H1 (cell line): ENCODE measurements at regions not wholly inside any gene's neighbourhood (a gene's known extent, or its start where the extent isn't known, plus 50 kb on each side); places are given as distances from the start of the nearest gene placed in this dataset.
A peak's percentile ranks its signal among the peaks of the same experiment; 100 is the strongest.

ENCODE experiments used
- CTCF ChIA-PET: fragments of 300-600 bp; sonication (Branson Sonifier 250); formaldehyde crosslinking; loops from one replicate; lab custom pipeline; 2021; ENCODE audit not compliant: partially characterized antibody; lab: Charles Lee
- POLR2A ChIA-PET: fragments of 300-600 bp; sonication (Branson Sonifier 250); formaldehyde crosslinking; loops from one replicate; lab custom pipeline; 2021; ENCODE audit warnings: inconsistent platforms; ENCODE audit not compliant: partially characterized antibody; lab: Charles Lee
- DNase-seq, 2 experiments: peaks; one replicate each; pipeline versions ENCODE4 v3.0.0 to v3.0.0-alpha.2; 2010 to 2022; ENCODE audit warnings: low spot score in 2 of 2, low read depth in 1 of 2, mixed read lengths in 1 of 2
- FAIRE-seq: peaks from 2 replicates; lab custom pipeline; 2011; peaks lifted over from hg19 to GRCh38; lab: Jason Lieb, UNC
- H2AFZ ChIP-seq: 2 replicates; pipeline ENCODE4 v1.8.1; 2012; ENCODE audit warnings: low read length, inconsistent platforms
- H2AK5ac ChIP-seq: 2 replicates; pipeline ENCODE4 v1.6.1; 2013; ENCODE audit warnings: low read depth, low read length
- H2BK120ac ChIP-seq: replicated peaks from 2 replicates; pipeline ENCODE3; 2013; ENCODE audit warnings: low read depth, low read length, inconsistent platforms
- H2BK12ac ChIP-seq: 2 replicates; pipeline ENCODE4 v1.6.1; 2013; ENCODE audit warnings: low read depth, low read length
- H2BK15ac ChIP-seq: 2 replicates; pipeline ENCODE4 v1.6.1; 2013; ENCODE audit warnings: low read length
- H2BK20ac ChIP-seq: 2 replicates; pipeline ENCODE4 v1.6.1; 2013; ENCODE audit warnings: low read length
- H2BK5ac ChIP-seq: 2 replicates; pipeline ENCODE4 v1.6.1; 2013; ENCODE audit warnings: low read depth, low read length
- H3K14ac ChIP-seq: 2 replicates; pipeline ENCODE4 v1.6.1; 2013; ENCODE audit warnings: inconsistent platforms; ENCODE audit not compliant: insufficient read length
- H3K18ac ChIP-seq: 2 replicates; pipeline ENCODE4 v1.6.1; 2013; ENCODE audit warnings: low read length; ENCODE audit errors: extremely low read depth
- H3K23ac ChIP-seq: 2 replicates; pipeline ENCODE4 v1.6.1; 2013; ENCODE audit warnings: inconsistent platforms; ENCODE audit not compliant: insufficient read length
- H3K23me2 ChIP-seq: 2 replicates; pipeline ENCODE4 v1.6.1; 2013; ENCODE audit warnings: low read depth, low read length
- H3K27ac ChIP-seq: 2 replicates; pipeline ENCODE4 v1.6.1; 2011; ENCODE audit warnings: low read depth, low read length, inconsistent platforms
- H3K27me3 ChIP-seq, 4 experiments: replicated peaks in 1 of 4; 1 replicate in 1 of 4; 2 replicates in 3 of 4; pipeline versions ENCODE4 v1.6.1 to v1.8.1; 2011 to 2013; ENCODE audit warnings: low read length in 3 of 4, mild to moderate bottlenecking in 3 of 4, inconsistent platforms in 2 of 4, mixed read lengths in 2 of 4, moderate library complexity in 1 of 4; ENCODE audit not compliant: control insufficient read depth in 3 of 4, insufficient read depth in 3 of 4; ENCODE audit errors: extremely low read depth in 1 of 4
- H3K36me3 ChIP-seq, 4 experiments: 2 replicates each; pipeline versions ENCODE4 v1.6.1 to v1.8.1; 2011 to 2013; ENCODE audit warnings: mild to moderate bottlenecking in 4 of 4, low read length in 3 of 4, moderate library complexity in 2 of 4, control low read depth in 1 of 4, inconsistent platforms in 1 of 4; ENCODE audit not compliant: insufficient read depth in 4 of 4, control insufficient read depth in 2 of 4
- H3K4ac ChIP-seq: replicated peaks from 2 replicates; pipeline ENCODE3; 2013; ENCODE audit warnings: low read length, low read depth, mixed read lengths, inconsistent platforms; ENCODE audit not compliant: insufficient read length
- H3K4me1 ChIP-seq, 4 experiments: replicated peaks in 1 of 4; 1 replicate in 1 of 4; 2 replicates in 3 of 4; pipeline versions ENCODE4 v1.6.1 to v1.8.1; 2011 to 2013; ENCODE audit warnings: low read length in 3 of 4, inconsistent platforms in 2 of 4, mixed read lengths in 1 of 4; ENCODE audit not compliant: insufficient read depth in 4 of 4, control insufficient read depth in 3 of 4
- H3K4me2 ChIP-seq, 2 experiments: 2 replicates each; pipeline versions ENCODE4 v1.6.1 to v1.8.1; 2011 to 2013; ENCODE audit warnings: low read depth in 2 of 2, low read length in 2 of 2, control low read depth in 1 of 2, inconsistent platforms in 1 of 2, mild to moderate bottlenecking in 1 of 2; ENCODE audit not compliant: insufficient read depth in 1 of 2
- H3K4me3 ChIP-seq, 4 experiments: fragments of 200-600, 300-600 bp in 1 of 4; sonication (generic), shearing (Covaris generic), sonication (Bioruptor Twin) in 1 of 4; 2 replicates each; pipeline versions ENCODE4 v1.5.1 to v1.8.1; 2011 to 2016; ENCODE audit warnings: low read length in 4 of 4, low read depth in 3 of 4, control low read depth in 2 of 4, inconsistent platforms in 2 of 4, mild to moderate bottlenecking in 2 of 4, mixed read lengths in 1 of 4, moderate library complexity in 1 of 4; ENCODE audit not compliant: insufficient read depth in 2 of 4; ENCODE audit errors: extremely low read depth in 1 of 4
- H3K56ac ChIP-seq: replicated peaks from 2 replicates; pipeline ENCODE3; 2013; ENCODE audit warnings: low read depth, mild to moderate bottlenecking, mixed read lengths, low read length, inconsistent platforms; ENCODE audit not compliant: insufficient read length
- H3K79me1 ChIP-seq: 2 replicates; pipeline ENCODE4 v1.6.1; 2013; ENCODE audit warnings: low read depth, low read length, control low read depth
- H3K79me2 ChIP-seq, 2 experiments: 2 replicates each; pipeline versions ENCODE4 v1.6.1 to v1.8.1; 2012 to 2013; ENCODE audit warnings: low read length in 2 of 2, mild to moderate bottlenecking in 2 of 2, inconsistent platforms in 1 of 2; ENCODE audit not compliant: insufficient read depth in 2 of 2, control insufficient read depth in 1 of 2
- H3K9ac ChIP-seq, 4 experiments: replicated peaks in 1 of 4; 1 replicate in 1 of 4; 2 replicates in 3 of 4; pipeline versions ENCODE4 v1.6.1 to v1.8.1; 2011 to 2013; ENCODE audit warnings: low read depth in 3 of 4, low read length in 3 of 4, control low read depth in 2 of 4, mild to moderate bottlenecking in 2 of 4, moderate library complexity in 2 of 4, inconsistent platforms in 1 of 4; ENCODE audit errors: extremely low read depth in 1 of 4
- H3K9me3 ChIP-seq, 2 experiments: 2 replicates each; pipeline versions ENCODE4 v1.6.1 to v1.8.1; 2012 to 2013; ENCODE audit warnings: mild to moderate bottlenecking in 2 of 2, moderate library complexity in 2 of 2, control low read depth in 1 of 2, inconsistent platforms in 1 of 2, low read depth in 1 of 2, low read length in 1 of 2, mixed read lengths in 1 of 2; ENCODE audit not compliant: insufficient read depth in 2 of 2
- H4K20me1 ChIP-seq, 2 experiments: replicated peaks in 1 of 2; 2 replicates each; pipeline versions ENCODE3 to v1.8.1; 2011 to 2013; ENCODE audit warnings: inconsistent platforms in 2 of 2, low read length in 2 of 2, mild to moderate bottlenecking in 1 of 2; ENCODE audit not compliant: insufficient read depth in 2 of 2, control insufficient read depth in 1 of 2
- H4K5ac ChIP-seq: 2 replicates; pipeline ENCODE4 v1.6.1; 2013; ENCODE audit warnings: low read length, low read depth, mixed read lengths, inconsistent platforms; ENCODE audit not compliant: insufficient read length
- H4K8ac ChIP-seq: 2 replicates; pipeline ENCODE4 v1.8.0; 2013; ENCODE audit warnings: mild to moderate bottlenecking, moderate library complexity, low read length, inconsistent platforms; ENCODE audit not compliant: insufficient read depth; ENCODE audit errors: extremely low read depth
- H4K91ac ChIP-seq: replicated peaks from 2 replicates; pipeline ENCODE3; 2013; ENCODE audit warnings: low read length, mixed read lengths, inconsistent platforms; ENCODE audit not compliant: insufficient read length
- CEBPB ChIP-seq: IDR thresholded peaks from 2 replicates; pipeline ENCODE4 v1.6.1; 2012; ENCODE audit warnings: low read depth, low read length
- HDAC6 ChIP-seq: IDR thresholded peaks from one replicate; pipeline ENCODE4 v1.7.1; 2012; ENCODE audit warnings: low read depth, mild to moderate bottlenecking, inconsistent platforms, low read length, moderate library complexity
- POU5F1 ChIP-seq: IDR thresholded peaks from 2 replicates; pipeline ENCODE4 v1.6.1; 2011; ENCODE audit warnings: low read depth, mild to moderate bottlenecking, low read length, moderate library complexity
- RXRA ChIP-seq: IDR thresholded peaks from 2 replicates; pipeline ENCODE4 v1.6.1; 2011; ENCODE audit warnings: low read depth, mild to moderate bottlenecking, low read length, moderate library complexity; ENCODE audit not compliant: insufficient read depth
- SIRT6 ChIP-seq: IDR thresholded peaks from one replicate; pipeline ENCODE4 v1.7.1; 2012; ENCODE audit warnings: low read length, inconsistent platforms
- YY1 ChIP-seq: IDR thresholded peaks from 2 replicates; pipeline ENCODE4 v1.6.1; 2011; ENCODE audit warnings: low read depth, mild to moderate bottlenecking, low read length

DNA sequence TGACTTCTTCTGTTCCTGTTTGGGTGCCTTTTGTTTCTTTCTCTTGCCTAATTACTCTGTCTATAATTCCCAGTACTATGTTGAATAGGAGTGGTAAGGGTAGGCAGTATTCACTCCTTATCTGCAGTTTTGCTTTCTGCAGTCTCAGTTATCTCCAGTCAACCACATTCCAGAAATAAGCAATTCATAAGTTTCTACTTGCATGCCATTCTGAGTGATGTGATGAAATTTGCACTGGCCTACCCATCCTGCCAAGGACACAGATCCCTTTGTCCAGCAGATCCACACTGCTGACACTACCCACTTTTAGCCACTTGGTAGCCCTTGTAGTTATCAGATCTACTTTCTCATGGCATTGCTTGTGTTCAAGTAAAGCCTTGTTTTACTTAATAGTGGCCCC is 971.6 kb upstream of the INTU start:
- Histone ChIP-seq H2AFZ (0 out of 2 replicates have a peak overlapping the region, but pooled peaks have one; percentile 52), H3K56ac (no peak overlapping the region)

More for the DNA sequence above, 971.6 kb upstream of the INTU start:
- no peaks in the 10 kb centered on the region for H3K79me2 ChIP-seq
- no peak overlapping the region for H2BK20ac ChIP-seq
- H3K23ac ChIP-seq = no peak overlapping the region
- H2BK5ac ChIP-seq = no peak overlapping the region
- H3K18ac ChIP-seq = no peak overlapping the region
- no peak overlapping the region for H2BK12ac ChIP-seq
- POLR2A ChIA-PET = no interaction called here
- no peak overlapping the region for H4K8ac ChIP-seq
- H4K5ac ChIP-seq = no peak overlapping the region
- no peak overlapping the region for H3K27ac ChIP-seq
- no peak overlapping the region for H3K4me2 ChIP-seq
- H3K9me3 ChIP-seq = no peaks in the 10 kb centered on the region
- no peaks in the 10 kb centered on the region for H3K23me2 ChIP-seq
- no peak for FAIRE-seq
- H4K20me1 ChIP-seq = no peaks in the 10 kb centered on the region
- no peaks in the 10 kb centered on the region for H3K79me1 ChIP-seq
- H3K14ac ChIP-seq = no peak overlapping the region
- H2AK5ac ChIP-seq = no peak overlapping the region
- no peaks in the 10 kb centered on the region for H3K27me3 ChIP-seq
- no peak overlapping the region for H3K9ac ChIP-seq
- no peaks in the 10 kb centered on the region for H3K4me1 ChIP-seq
- no peak overlapping the region for H3K4ac ChIP-seq
- no peak overlapping the region for H2BK15ac ChIP-seq
- CTCF ChIA-PET = no interaction called here
- TF ChIP-seq SIRT6 (no peak), POU5F1 (no peak), YY1 (no peak), RXRA (no peak), HDAC6 (no peak), CEBPB (no peak)
- no peak overlapping the region for H4K91ac ChIP-seq
- no peak for DNase-seq
- no peak overlapping the region for H3K4me3 ChIP-seq
- H3K36me3 ChIP-seq = no peaks in the 10 kb centered on the region
- no peak overlapping the region for H2BK120ac ChIP-seq
